Sigmoid colon (tissue), 6 donors: ENCODE measurements at regions not wholly inside any gene's neighbourhood (a gene's known extent, or its start where the extent isn't known, plus 50 kb on each side); places are given as distances from the start of the nearest gene placed in this dataset.

Experiments used
- DNase-seq: peaks from one replicate; pipeline ENCODE4 v3.0.0-alpha.2; 2019
- H3K27ac ChIP-seq, 4 donors: fragments of 200-600 bp; sonication (generic); one replicate each; pipeline ENCODE4 v1.5.1; 2016 to 2019; ENCODE audit warnings: mild to moderate bottlenecking in 1 of 4
- H3K27me3 ChIP-seq, 3 donors: fragments of 200-600 bp; sonication (generic); one replicate each; pipeline ENCODE4 v1.5.1; 2019; ENCODE audit warnings: mild to moderate bottlenecking in 1 of 3
- H3K36me3 ChIP-seq, 4 donors: fragments of 200-600 bp; sonication (generic); one replicate each; pipeline ENCODE4 v1.5.1; 2016 to 2019
- H3K4me1 ChIP-seq, 4 donors: fragments of 200-600 bp; sonication (generic); one replicate each; pipeline ENCODE4 v1.5.1; 2017 to 2019
- H3K4me3 ChIP-seq, 4 donors: fragments of 200-600 bp; sonication (generic); one replicate each; pipeline ENCODE4 v1.5.1; 2017 to 2019; ENCODE audit warnings: mild to moderate bottlenecking in 2 of 4, moderate library complexity in 1 of 4
- H3K9me3 ChIP-seq, 4 donors: fragments of 200-600 bp in 3 of 4; sonication (generic) in 3 of 4; one replicate each; pipeline versions ENCODE4 v1.5.1 to v1.6.1; 2013 to 2019
- CTCF ChIP-seq, 4 experiments: fragments of 450-650 bp in 3 of 4; fragments of 200-600 bp in 1 of 4; IDR thresholded peaks; one replicate each; pipeline ENCODE4 v1.5.1; 2016 to 2019; ENCODE audit warnings: antibody characterized with exemption in 4 of 4, mild to moderate bottlenecking in 3 of 4, moderate library complexity in 2 of 4
- EP300 ChIP-seq, 4 donors: sonication (generic); formaldehyde crosslinking; IDR thresholded peaks; one replicate each; pipeline ENCODE4 v1.6.1; 2017; ENCODE audit warnings: antibody characterized with exemption in 4 of 4
- POLR2A ChIP-seq, 2 donors: fragments of 450-650 bp; IDR thresholded peaks; one replicate each; pipeline ENCODE4 v1.6.1; 2016; ENCODE audit warnings: antibody characterized with exemption in 2 of 2, mild to moderate bottlenecking in 2 of 2, moderate library complexity in 2 of 2
- POLR2AphosphoS5 ChIP-seq, 4 donors: sonication (generic); formaldehyde crosslinking; IDR thresholded peaks; one replicate each; pipeline ENCODE4 v1.6.1; 2017; ENCODE audit warnings: antibody characterized with exemption in 4 of 4
- WGBS, 2 donors: extraction: QIAGEN DNeasy Blood & Tissue Kit; methylation state at CpG; one replicate each; pipeline ENCODE4 v1.1.7; 2013; 5-methylcytosine and 5-hydroxymethylcytosine counted together
- intact Hi-C: fragments of 100-400 bp; cut with DNase I; formaldehyde crosslinking; loops from one replicate; pipeline ENCODE4 v1.15.1; 2023
- donor health status: healthy with polysubstance abuse.
- donor health status: healthy.

GRCh38 chr5:81884871-81885270 is 87.0 kb upstream of the ATG10 start:
- Histone ChIP-seq H3K27ac (no peak overlapping the region), H3K27me3 (no peaks in the 10 kb centered on the region), H3K9me3 (no peaks in the 10 kb centered on the region), H3K36me3 (no peaks in the 10 kb centered on the region), H3K4me1 (no peaks in the 10 kb centered on the region), H3K4me3 (no peak overlapping the region)
- DNase-seq: no peak
- TF ChIP-seq EP300 (IDR thresholded peaks at IDR 0.05) (no peak), POLR2AphosphoS5 (IDR thresholded peaks at IDR 0.05) (no peak), CTCF (IDR thresholded peaks at IDR 0.05) (no peak), POLR2A (IDR thresholded peaks at IDR 0.05) (no peak)
- intact Hi-C loops: no loop called here
- WGBS, 2 donors: 78 to 80% methylated on average over 3 of the region's 3 CpGs

- intact Hi-C loops: no loop called here
- Histone ChIP-seq H3K4me3 (no peak overlapping the region), H3K4me1 (no peaks in the 10 kb centered on the region), H3K27ac (no peak overlapping the region), H3K27me3 (no peaks in the 10 kb centered on the region), H3K9me3 (no peaks in the 10 kb centered on the region), H3K36me3 (no peaks in the 10 kb centered on the region)
- 92 to 96% methylated on average over 5 of the region's 5 CpGs for WGBS, 2 donors
- no peak for DNase-seq
- TF ChIP-seq CTCF (IDR thresholded peaks at IDR 0.05): no peak
- TF ChIP-seq POLR2AphosphoS5 (IDR thresholded peaks at IDR 0.05): no peak
- TF ChIP-seq POLR2A (IDR thresholded peaks at IDR 0.05): no peak
- TF ChIP-seq EP300 (IDR thresholded peaks at IDR 0.05): no peak
These were observed 88.5 kb upstream of the ATG10 start for GRCh38 chr5:81883371-81883770.

- Histone ChIP-seq H3K4me3 (no peak overlapping the region), H3K4me1 (no peaks in the 10 kb centered on the region), H3K9me3 (no peaks in the 10 kb centered on the region), H3K27ac (no peak overlapping the region), H3K36me3 (no peaks in the 10 kb centered on the region), H3K27me3 (no peaks in the 10 kb centered on the region)
- no peak for TF ChIP-seq POLR2AphosphoS5 (IDR thresholded peaks at IDR 0.05)
- no peak for TF ChIP-seq CTCF (IDR thresholded peaks at IDR 0.05)
- no peak for TF ChIP-seq POLR2A (IDR thresholded peaks at IDR 0.05)
- no peak for TF ChIP-seq EP300 (IDR thresholded peaks at IDR 0.05)
- intact Hi-C loops: no loop called here
- DNase-seq: no peak
- 57 to 67% methylated on average over 2 of the region's 2 CpGs for WGBS, 2 donors
These were observed 90.2 kb upstream of the ATG10 start for GRCh38 chr5:81881595-81881994.

DNA sequence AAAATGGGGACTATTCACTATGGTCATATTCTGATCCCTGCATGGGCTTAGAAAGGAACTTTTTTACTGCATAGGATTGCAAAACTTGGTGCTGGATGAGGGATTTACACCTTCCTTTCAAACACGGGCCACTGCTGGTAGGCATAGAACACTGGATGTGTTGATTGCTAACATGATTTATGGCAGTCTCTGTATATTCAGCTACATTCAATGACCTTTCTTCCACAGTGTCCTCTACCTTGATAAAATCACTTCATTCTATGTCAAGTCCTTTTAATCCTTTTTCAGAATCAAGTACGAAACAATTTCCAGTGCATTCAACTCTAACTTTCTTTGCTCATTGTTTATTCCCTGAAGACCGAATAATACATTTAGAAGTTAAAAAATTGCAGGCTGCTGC is 91.9 kb upstream of the ATG10 start:
- Histone ChIP-seq H3K9me3 (no peaks in the 10 kb centered on the region), H3K27ac (no peak overlapping the region), H3K27me3 (no peaks in the 10 kb centered on the region), H3K4me3 (no peak overlapping the region), H3K4me1 (no peaks in the 10 kb centered on the region), H3K36me3 (no peaks in the 10 kb centered on the region)
- 76 to 85% methylated on average over 3 of the region's 3 CpGs for WGBS, 2 donors
- intact Hi-C loops: no loop called here
- DNase-seq: no peak
- TF ChIP-seq POLR2A (IDR thresholded peaks at IDR 0.05): no peak
- no peak for TF ChIP-seq EP300 (IDR thresholded peaks at IDR 0.05)
- TF ChIP-seq CTCF (IDR thresholded peaks at IDR 0.05): no peak
- no peak for TF ChIP-seq POLR2AphosphoS5 (IDR thresholded peaks at IDR 0.05)

- Histone ChIP-seq H3K4me1 (no peaks in the 10 kb centered on the region), H3K36me3 (no peaks in the 10 kb centered on the region), H3K27me3 (no peaks in the 10 kb centered on the region), H3K9me3 (no peaks in the 10 kb centered on the region), H3K27ac (no peak overlapping the region), H3K4me3 (no peak overlapping the region)
- intact Hi-C loops: no loop called here
- TF ChIP-seq POLR2AphosphoS5 (IDR thresholded peaks at IDR 0.05) (no peak), EP300 (IDR thresholded peaks at IDR 0.05) (no peak), CTCF (IDR thresholded peaks at IDR 0.05) (no peak), POLR2A (IDR thresholded peaks at IDR 0.05) (no peak)
- no peak for DNase-seq
These were observed 93.5 kb upstream of the ATG10 start for GRCh38 chr5:81878333-81878732.
